GM21529 (cell line): ENCODE measurements at regions not wholly inside any gene's neighbourhood (a gene's known extent, or its start where the extent isn't known, plus 50 kb on each side); places are given as distances from the start of the nearest gene placed in this dataset.

ENCODE experiments used
- ATAC-seq: cut with Tn5 transposase; IDR thresholded peaks from one replicate; pipeline ENCODE4 v1.9.1; 2021; ENCODE audit not compliant: unreplicated experiment

DNA sequence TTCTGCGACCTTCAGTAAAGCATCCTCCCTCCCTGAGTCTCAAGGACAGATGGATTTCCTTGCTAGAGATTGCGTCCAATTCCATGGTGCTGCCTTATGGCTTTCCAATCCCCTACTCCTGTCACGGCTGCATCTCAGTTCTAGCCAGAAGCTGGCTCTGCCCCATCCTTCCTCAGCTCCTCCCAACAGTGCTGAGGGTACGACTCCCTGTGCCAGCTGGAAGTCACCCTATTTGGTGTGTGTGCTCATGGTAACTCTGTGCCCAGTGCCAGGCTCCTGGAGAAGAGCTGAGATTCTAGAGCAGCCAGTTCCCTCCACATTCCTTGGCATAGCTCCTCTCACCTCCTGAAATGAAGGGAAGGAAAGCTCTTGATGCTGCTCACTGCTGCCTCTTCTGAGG lies 185.0 kb upstream of the PODXL start:
- no peak for ATAC-seq

DNA sequence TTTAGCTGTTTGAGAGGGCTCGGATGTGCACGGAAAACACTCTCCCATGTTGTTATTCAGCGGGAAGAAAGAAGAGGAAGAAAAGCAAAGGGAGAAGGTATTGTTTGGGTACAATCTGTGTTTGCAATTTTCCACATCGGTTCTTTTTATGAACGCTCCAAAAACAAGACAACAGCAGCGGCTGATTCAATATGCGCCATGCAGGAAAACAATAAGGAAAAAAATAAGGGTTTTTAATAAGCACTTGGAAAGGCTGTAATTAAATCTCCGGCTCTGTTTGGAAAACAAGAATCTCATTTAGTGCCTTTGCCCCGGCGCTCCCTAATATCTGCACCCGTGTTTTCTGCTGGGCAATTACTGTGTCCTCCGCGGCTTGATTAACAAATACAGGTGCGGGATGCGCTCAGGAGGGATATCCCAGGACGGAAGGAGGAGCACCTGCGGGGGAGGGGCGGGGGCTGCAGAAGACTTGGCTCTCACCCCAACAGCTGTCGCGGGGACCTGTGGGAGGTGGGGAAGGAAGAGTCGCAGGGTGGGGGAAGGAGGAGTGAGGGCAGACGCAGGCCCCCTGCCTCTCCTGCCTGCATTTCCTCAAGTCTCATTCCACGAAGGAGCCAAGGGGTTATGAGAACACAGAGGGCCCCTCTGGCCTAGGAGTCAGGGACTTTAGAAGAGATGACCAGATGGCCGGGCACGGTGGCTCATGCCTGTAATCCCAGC lies 181.5 kb upstream of the PODXL start:
- no peak for ATAC-seq

DNA sequence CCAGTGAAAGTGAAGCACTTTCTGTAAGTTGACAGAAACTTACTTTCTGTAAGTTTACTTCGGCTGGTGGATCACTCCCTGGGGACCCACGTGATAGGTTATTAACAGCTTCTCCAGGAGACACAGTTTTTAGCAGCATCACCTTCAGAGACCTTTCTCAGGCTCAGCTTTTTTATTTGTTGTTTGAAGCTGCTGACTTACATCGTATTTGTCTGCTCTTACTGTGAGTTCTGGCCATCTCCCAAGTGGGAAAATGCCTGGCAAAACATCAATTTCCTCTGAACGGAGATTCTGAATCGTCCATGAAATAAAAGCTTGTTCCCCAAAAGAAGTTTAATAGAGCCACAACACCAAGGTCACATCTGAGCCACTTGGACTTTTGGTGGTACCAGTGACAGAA lies 178.7 kb upstream of the PODXL start:
- no peak for ATAC-seq

DNA sequence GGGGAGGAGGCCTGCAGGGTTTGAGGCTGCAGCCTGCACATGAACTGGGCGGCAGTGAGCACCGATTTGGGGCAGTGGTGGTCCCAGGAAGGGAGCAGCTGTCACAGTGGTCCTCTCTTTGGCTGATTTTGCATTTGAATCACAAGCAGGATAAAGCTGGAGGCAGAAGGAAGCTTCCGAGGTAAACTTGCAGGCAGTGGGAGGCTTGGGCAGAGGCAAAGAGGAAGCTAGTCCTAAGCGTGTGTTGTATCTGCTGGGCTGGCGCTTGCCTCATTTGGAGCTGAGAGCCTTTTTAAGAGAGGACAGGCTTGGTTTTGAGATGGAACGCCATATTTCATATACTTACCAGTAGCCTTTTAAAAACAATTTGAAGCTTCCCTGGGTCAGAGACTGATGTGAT lies 177.2 kb upstream of the PODXL start:
- no peak for ATAC-seq

DNA sequence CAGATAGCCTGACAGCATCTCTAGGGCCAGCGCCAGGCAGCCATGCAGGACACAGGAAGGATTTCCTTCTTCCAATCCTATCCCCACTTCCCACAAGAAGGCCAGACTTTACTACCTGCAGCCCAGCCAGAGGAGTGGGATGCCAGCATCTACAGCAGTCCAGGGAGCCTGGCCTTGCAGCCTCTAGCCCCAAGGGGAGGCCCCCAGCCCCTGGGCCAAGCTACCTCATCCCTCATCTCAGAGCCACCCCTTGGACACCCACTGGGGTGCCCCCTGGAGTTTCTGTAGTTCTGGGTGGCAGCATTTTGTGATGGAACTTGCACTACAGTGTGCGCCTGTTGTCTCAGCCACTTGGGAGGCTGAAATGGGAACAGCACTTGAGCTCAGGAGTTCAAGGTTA lies 170.8 kb upstream of the PODXL start:
- no peak for ATAC-seq

DNA sequence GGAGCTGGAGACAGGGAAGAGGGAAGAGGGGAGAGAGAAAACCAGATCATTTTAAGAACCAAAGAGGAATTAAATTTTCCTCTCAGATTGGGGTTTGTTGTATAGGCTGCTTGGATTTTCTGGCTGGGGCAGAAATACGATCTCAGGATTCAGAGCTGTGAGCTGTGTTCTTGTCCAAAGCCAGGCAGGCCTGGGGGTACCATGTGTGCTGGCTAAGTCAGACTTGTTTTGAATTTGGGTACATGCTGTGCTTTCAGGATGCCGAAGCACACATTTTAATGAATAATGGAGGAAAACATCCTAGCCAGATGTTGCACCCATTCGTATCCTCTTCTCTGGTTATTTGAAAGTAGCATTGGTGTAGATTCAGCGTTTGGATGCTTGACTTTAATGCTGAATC lies 170.3 kb upstream of the PODXL start:
- no peak for ATAC-seq

DNA sequence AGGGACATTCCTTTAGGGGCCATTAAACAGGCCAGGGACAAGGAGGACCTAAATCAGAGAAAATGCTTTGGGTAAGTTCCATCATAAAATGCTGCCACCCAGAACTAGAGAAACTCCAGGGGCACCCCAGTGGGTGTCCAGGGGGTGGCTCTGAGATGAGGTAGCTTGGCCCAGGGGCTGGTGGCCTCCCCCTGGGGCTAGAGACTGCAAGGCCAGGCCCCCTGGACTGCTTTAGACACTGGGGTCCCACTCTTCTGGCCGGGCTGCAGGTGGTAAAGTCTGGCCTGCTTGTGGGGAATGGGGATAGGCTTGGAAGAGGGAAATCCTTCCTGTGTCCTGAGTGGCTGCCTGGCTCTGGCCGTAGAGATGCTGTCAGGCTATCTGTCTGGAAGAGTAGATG lies 169.6 kb upstream of the PODXL start:
- no peak for ATAC-seq

DNA sequence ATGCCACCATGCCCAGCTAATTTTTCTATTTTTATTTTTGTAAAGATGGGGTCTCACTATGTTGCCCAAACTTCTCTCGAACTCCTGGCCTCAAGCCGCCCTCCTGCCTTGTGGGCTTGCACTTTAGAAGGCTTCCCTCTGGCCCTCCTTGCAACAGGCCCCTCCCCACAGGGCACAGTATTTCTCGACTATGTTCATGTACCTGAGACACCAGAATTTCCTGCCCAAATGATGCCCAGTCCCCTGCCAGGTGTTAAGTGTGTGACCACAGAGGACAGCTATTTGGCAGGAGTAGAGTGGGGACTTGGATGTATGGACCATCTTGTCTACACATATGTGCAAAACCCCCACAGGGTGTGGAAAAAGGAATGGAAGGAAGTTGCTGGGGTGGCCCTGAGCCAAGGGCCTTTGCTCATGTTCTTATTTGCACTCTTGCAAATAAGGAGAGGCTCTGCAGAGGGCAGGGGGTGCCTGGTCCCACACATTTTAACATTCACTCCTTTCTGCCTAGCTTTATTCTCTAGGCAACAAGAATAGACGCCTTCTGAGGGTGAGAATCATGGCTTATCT lies 168.4 kb upstream of the PODXL start:
- ATAC-seq, result no peak

DNA sequence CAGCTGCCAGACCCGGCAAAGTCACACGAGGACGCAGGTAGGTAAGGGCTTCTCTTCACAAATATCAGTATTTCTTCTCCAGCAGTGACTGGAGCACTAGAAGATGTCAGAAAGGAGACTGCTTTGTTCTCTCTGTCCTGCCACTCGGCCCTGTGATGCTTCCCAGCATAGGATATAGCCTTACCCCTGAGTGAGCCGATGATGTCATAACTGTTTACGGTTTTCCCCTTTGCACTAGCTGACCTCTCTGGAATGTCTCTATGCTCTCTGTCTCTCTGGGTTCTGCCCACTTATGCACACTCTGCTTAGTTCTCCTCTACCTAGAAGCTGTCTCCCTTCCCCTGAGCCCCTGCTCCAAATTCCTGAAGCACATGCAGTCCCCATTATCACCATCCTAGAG lies 167.5 kb upstream of the PODXL start:
- no peak for ATAC-seq

DNA sequence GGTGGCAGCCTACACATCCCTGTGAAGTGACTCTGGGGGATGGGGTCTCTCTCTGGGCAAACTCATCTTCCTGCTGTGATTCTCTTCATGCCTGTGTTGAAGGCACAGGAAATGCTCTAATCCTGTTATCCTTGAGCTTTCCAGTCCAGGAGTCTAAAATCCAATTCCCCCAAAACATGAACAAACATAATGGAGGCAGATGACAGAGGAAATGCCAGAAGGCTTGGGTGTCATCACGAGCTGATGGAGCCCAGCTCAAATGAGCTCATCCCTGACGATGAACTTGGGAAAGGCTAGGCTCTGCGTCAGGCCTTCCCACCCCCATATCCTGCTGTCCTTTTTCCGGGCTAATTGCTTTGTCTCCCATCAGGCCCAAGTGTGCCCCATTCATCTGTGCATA lies 165.9 kb upstream of the PODXL start:
- no peak for ATAC-seq

DNA sequence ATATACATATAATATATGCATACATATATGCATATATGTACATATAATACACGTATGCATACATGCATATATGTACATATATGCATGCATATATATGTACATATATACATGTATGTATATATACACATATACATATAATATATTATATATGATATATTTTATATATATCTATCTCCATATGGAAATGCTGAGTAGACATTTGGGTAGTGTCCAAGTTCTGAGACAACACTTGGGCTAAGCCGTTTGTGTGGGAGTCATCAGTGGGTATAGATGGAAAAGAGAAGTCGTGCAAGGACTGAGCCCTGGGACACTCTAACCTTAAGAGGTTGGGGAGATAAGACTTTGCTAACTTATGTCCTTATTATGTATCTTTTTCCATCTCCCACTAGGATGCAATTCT lies 165.2 kb upstream of the PODXL start:
- no peak for ATAC-seq

DNA sequence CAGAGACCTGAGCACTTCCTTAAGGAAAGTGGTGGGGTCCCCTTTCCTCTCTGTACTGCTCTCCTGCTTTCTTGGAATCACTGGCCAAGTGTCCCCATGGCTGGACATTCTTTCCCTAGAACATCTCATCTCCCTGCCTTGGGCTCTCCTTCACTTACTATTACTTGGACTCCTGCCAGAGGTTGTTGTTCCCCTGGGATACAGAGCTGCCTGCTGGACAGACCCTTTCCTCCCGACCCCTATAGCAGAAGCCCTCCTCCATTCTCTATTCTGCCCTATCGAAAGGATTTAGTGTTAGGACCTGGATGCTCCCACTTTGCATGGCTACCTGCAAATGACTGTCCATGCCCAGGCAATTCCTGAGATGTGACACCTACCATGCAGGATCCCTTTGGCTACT lies 164.3 kb upstream of the PODXL start:
- no peak for ATAC-seq

DNA sequence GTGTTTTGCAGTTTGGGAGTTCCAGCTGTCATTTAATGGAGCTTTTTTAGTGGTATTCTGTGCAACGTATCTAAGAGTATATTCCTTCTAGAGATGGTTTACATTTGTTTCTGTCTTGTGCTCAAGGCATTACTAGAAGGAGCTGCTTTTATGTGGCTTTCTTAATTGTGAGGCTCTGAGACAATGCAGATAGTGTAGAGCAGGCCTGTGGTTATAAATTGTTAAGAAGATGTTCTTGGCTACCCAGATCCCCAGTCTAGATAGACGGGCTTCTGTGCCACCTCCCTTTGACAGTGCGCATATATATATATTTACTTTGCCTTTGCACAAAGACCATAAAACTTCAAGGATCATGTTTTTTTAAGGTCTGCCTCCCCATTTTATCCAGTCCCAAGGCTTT lies 160.8 kb upstream of the PODXL start:
- ATAC-seq, result no peak

DNA sequence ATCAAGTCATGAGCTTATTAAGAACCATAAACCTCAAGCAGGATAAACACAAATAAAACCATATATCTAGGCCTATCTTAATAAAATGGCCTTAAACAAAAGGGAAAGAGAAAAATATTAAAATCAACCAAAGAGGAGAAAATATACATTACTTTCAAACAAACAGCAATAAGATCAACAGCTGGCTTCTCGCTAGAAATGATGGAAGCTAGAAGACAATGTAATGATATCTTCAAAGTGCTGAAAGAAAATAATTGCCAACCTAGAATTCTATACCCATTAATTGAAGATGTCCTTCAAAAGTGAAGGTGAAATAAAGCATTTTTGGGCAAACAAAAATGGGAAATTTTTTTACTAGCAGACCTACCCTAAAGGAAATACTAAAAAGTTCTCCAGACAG lies 142.9 kb upstream of the PODXL start:
- ATAC-seq, result no peak

DNA sequence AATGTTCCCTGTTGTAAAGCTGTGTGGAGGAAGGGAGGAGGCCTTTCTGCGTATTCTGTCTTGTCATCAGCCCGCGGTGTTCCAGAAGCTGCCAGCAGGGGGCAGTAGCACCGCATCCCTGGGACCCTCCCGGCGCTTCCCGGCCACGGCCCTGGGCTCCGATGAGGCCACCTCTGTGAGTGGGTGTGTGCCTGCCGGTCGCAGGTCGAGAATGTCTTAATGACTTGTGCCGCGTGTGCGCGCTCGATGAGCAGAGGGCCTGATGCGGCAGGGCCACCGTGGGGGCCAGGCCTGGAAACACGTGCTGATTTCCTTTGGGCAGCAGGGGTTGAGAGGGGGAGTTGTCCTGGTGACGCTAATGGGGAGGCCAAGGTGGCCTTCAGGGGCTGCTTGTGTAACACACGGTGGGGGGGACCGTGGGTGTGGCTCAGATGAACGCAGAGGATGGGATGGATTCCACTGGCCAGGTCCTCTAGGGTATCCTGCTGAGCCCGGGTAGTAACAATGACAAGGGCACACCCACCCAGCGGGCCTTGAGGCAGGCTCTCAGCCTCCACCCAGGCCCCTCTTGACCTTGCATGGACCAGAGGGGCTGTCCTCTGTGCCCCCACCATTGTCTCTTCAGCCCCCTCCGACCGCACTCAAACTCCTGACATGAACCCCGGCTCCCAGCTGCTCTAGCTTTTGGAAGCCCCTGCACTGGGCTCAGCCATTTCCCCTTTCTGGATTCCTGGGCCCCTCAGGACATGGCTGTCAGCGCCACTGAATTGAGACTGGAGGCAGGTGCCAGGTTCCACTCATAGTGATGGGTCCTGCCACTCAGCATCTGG lies 135.9 kb upstream of the PODXL start:
- ATAC-seq, result peak; percentile 55

DNA sequence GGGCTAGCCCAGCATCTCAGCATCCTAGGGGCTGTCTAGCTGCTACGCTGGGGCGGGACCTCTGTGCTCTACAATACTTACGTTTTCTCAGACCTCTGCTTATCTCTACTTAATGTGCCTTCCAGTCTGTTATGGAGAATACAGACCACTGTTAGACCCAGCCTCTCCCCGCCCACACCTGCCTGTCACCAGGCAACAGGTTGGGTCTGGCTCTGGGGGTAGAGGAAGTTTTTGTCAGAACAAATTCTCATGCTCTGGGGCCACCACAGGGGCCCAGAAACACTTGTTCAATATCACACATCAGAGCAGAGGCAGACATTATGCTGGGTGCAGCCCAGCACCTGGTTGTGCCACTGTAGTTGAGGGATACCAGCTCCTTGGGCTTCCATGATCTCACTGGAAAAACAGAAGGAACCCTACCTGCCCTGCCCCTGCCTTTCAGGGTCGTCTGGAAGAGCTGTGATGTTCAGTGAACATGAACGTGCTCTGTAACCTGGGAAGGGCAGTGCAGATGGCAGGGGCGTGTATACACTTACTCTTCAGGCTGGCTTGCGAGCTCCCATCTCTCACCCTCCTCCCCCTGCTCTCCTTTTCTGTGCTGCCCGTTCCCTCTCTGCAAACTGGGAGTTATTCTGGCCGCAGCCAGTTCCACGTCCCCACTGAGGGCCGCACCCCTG lies 135.2 kb upstream of the PODXL start:
- ATAC-seq, result no peak

DNA sequence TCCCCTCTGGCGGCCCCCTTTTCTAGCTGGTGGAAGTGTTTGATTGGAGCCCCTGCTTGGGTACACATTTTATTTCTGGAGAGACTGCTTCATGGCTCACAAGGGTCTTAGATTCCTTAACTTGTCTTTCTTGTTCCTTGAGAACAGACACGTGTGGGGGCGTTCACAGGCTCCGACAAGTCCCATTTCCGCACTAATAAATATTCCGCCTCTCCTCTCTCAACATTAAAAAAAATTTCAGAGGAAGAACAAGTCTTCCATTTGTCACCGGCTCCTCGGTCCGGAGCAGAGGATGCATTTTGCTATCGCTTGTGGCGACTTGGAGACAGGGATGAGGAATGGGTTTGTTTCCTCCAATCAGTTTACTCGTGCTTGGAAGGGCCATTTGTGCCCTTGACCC lies 134.0 kb upstream of the PODXL start:
- no peak for ATAC-seq

DNA sequence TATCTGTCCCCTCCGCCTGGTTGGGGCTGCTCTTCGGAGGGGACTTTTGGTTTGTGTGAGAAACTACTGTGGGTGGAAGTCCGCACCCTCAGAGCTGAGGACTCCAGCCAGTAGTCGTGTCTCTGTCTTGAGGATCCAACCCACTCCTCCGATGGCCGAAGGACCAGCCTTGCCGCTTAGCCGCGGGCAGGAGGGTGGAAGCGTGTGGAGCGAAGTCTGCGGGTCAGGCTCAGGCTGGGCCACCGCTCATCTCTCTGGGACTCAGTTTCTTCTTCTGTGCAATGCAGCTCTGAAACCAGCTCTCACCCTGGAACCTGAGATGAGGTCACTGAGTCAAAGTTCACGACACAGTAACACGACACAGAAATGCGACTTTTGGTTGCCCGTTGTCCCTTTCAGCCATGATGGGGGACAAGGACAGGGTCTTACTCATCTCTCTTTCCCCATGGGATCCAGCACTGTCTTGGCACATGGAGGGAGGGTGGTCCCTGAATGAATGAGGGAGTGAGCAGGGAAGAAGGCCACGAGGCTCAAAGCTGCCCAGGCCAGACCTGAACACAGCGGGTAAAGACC lies 133.3 kb upstream of the PODXL start:
- ATAC-seq, result no peak

DNA sequence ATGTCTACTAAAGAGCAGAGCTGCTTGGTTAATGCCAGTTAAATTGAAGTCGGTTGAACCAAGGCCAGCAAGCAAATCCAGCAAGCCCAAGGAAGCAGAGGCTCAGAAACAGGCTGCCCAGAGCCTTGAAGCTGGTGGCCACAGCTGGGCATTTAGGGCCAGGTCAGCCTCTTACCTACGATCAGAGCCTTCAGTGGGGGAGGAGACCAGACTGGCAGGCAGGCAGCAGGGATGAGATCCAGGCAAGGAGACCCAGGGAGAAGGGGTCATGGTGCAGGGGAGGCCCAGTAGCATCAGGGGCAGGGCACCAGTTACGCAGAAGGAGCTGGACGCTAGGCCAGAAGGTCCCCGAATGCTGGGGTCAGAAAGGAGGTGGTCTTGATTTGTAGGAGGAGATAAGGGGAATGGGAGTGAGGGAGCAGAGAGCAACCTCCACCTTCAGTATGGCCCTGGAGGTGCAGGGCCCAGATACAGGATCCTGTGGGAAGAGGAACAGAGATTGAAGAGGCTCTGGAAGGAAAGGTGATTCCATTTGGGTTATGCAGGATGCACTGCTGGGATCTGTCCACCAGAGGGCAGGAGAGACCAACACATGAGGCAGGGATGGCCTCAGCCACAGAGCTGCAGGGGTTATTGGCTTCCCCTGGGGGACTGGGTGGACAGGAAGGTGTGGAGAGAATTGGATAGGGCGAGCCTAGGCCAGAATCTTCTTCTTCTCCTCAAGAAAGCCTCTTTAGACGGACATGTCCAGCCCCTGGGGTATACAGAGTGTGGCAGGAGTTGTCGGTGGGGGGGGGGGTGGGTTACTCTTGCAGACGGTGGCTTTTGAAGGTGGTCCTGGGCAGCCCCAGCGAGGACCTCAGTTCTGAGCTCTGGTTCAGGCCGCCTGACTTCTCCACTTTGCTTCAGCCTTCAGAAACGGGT lies 132.6 kb upstream of the PODXL start:
- ATAC-seq, result no peak

DNA sequence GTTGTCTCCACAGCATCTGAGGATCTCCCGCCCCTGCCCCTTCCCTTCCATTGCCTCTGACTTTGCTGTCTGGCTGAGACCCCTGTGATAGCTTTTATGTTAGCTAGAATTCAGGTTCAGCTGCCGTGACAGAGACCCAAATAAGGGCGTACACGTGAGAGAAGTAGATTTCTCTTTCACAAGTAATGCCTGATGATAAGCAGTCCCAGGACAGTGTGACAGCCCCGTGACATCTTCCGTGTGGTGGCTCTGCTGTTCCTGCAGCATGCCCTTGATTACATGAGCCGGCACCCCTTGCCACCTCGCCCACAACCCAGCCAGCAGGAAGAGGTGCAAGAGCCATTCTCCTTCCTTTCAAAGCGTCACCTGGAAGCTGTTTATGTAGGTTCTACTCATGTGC lies 130.9 kb upstream of the PODXL start:
- no peak for ATAC-seq
